PC-9 (cell line): ENCODE measurements at regions not wholly inside any gene's neighbourhood (a gene's known extent, or its start where the extent isn't known, plus 50 kb on each side); places are given as distances from the start of the nearest gene placed in this dataset.

ENCODE experiments used
- EZH2 ChIP-seq: fragments of 200-600 bp; sonication (generic); IDR thresholded peaks from 2 replicates; pipeline ENCODE4 v1.8.0; 2017; ENCODE audit warnings: antibody characterized with exemption, low read depth
- TF ChIP-seq, protein P1 (sequence below): fragments of 200-600 bp; sonication (generic); conservative IDR thresholded peaks from 2 replicates; pipeline ENCODE4 v1.6.1; 2017; ENCODE audit warnings: mixed run types, antibody characterized with exemption, mild to moderate bottlenecking, moderate library complexity

DNA sequence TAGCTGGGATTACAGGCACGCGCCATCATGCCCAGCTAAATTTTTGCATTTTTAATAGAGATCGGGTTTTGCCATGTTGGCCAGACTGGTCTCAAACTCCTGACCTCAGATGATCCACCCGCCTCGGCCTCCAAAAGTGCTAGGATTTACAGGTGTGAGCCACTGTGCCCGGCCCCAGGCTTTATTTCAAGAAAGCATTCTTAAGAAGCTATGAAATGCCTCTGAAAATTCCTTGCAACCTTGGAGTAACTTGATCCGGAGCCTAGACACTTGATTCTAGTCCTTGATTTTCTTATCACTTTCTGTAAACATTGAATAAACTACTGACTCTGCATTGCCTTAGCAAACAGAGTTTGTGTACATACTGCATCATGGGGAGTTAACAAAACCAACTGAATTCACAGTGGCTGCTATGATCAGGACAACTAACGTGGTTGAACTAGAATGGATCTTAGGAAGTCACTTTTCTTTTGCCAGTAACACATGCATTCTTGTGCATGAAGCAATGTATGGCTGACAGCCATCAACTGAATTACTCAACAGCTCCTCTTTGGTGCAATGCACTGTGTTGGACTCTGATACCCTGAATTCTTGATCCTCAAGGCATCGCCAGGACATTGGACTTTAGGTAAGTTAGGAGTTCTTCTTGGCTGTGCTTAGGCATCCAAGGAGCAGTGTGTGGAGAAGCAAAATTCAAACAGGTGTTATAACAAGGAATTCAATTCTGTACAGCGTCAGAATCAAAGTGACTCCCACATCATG lies 102.8 kb upstream of the TMEM170B start:
- no peak for TF ChIP-seq EZH2
- TF ChIP-seq, protein P1, sequence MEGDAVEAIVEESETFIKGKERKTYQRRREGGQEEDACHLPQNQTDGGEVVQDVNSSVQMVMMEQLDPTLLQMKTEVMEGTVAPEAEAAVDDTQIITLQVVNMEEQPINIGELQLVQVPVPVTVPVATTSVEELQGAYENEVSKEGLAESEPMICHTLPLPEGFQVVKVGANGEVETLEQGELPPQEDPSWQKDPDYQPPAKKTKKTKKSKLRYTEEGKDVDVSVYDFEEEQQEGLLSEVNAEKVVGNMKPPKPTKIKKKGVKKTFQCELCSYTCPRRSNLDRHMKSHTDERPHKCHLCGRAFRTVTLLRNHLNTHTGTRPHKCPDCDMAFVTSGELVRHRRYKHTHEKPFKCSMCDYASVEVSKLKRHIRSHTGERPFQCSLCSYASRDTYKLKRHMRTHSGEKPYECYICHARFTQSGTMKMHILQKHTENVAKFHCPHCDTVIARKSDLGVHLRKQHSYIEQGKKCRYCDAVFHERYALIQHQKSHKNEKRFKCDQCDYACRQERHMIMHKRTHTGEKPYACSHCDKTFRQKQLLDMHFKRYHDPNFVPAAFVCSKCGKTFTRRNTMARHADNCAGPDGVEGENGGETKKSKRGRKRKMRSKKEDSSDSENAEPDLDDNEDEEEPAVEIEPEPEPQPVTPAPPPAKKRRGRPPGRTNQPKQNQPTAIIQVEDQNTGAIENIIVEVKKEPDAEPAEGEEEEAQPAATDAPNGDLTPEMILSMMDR: no peak
